DOHH2 (cell line): ENCODE measurements at regions not wholly inside any gene's neighbourhood (a gene's known extent, or its start where the extent isn't known, plus 50 kb on each side); places are given as distances from the start of the nearest gene placed in this dataset.

Experiments used
- H3F3A ChIP-seq: fragments of 200-600 bp; sonication (generic), shearing (Covaris generic); 2 replicates; pipeline ENCODE4 v1.6.0; 2016; ENCODE audit warnings: antibody characterized with exemption, mild to moderate bottlenecking; ENCODE audit not compliant: control insufficient read depth, insufficient read depth
- H3K27ac ChIP-seq: fragments of 200-600 bp; sonication (generic); 2 replicates; pipeline ENCODE4 v1.5.1; 2014; ENCODE audit warnings: low read depth, mild to moderate bottlenecking, low read length, moderate library complexity
- H3K27me3 ChIP-seq: fragments of 200-600 bp; sonication (generic); 2 replicates; pipeline ENCODE4 v1.6.1; 2014; ENCODE audit warnings: mild to moderate bottlenecking, low read length, mixed read lengths; ENCODE audit not compliant: control insufficient read depth
- H3K36me3 ChIP-seq: fragments of 200-600 bp; sonication (generic); 2 replicates; pipeline ENCODE4 v1.6.1; 2014; ENCODE audit warnings: mild to moderate bottlenecking, low read length, moderate library complexity, mixed read lengths; ENCODE audit not compliant: control insufficient read depth
- H3K4me1 ChIP-seq: fragments of 200-600 bp; sonication (generic); 2 replicates; pipeline ENCODE4 v1.6.1; 2014; ENCODE audit warnings: mild to moderate bottlenecking, low read length, mixed read lengths; ENCODE audit not compliant: control insufficient read depth
- H3K4me2 ChIP-seq: fragments of 200-600 bp; sonication (generic); 2 replicates; pipeline ENCODE4 v1.6.0; 2014; ENCODE audit warnings: mild to moderate bottlenecking, low read length, moderate library complexity
- H3K4me3 ChIP-seq: fragments of 200-600 bp; sonication (generic); 2 replicates; pipeline ENCODE4 v1.5.1; 2014; ENCODE audit warnings: mild to moderate bottlenecking, low read length, mixed read lengths
- H3K79me2 ChIP-seq: fragments of 200-600 bp; sonication (generic); 2 replicates; pipeline ENCODE4 v1.6.1; 2014; ENCODE audit warnings: mild to moderate bottlenecking, low read length, mixed read lengths; ENCODE audit not compliant: control insufficient read depth
- H3K9me2 ChIP-seq: fragments of 200-600 bp; sonication (generic); replicated peaks from 2 replicates; pipeline ENCODE4 v1.6.1; 2014; ENCODE audit warnings: mild to moderate bottlenecking, low read length, mixed read lengths; ENCODE audit not compliant: control insufficient read depth
- H3K9me3 ChIP-seq: fragments of 200-600 bp; sonication (generic); 2 replicates; pipeline ENCODE4 v1.6.1; 2014; ENCODE audit warnings: antibody characterized with exemption, low read length, mixed read lengths; ENCODE audit not compliant: control insufficient read depth, insufficient read depth
- H4K20me1 ChIP-seq: fragments of 200-600 bp; sonication (generic); 2 replicates; pipeline ENCODE4 v1.6.0; 2014; ENCODE audit warnings: low read depth, mild to moderate bottlenecking, antibody characterized with exemption, low read length, moderate library complexity; ENCODE audit not compliant: control insufficient read depth, insufficient read depth
- CTCF ChIP-seq: fragments of 200-600 bp; sonication (generic); IDR thresholded peaks from one replicate; pipeline ENCODE4 v1.5.1; 2014; ENCODE audit warnings: antibody characterized with exemption, mild to moderate bottlenecking, low read depth, low read length; ENCODE audit not compliant: poor library complexity, severe bottlenecking
- EZH2phosphoT487 ChIP-seq: fragments of 200-600 bp; sonication (generic); IDR thresholded peaks from 2 replicates; pipeline ENCODE4 v1.6.1; 2017; ENCODE audit warnings: borderline replicate concordance, mild to moderate bottlenecking, antibody characterized with exemption, low read length, moderate library complexity, mixed read lengths

- Histone ChIP-seq H3F3A (no peaks in the 10 kb centered on the region), H4K20me1 (no peaks in the 10 kb centered on the region), H3K27ac (no peak overlapping the region)
Measured at GRCh38 chr11:122339436-122340060, 223.5 kb upstream of the BLID start.

DNA sequence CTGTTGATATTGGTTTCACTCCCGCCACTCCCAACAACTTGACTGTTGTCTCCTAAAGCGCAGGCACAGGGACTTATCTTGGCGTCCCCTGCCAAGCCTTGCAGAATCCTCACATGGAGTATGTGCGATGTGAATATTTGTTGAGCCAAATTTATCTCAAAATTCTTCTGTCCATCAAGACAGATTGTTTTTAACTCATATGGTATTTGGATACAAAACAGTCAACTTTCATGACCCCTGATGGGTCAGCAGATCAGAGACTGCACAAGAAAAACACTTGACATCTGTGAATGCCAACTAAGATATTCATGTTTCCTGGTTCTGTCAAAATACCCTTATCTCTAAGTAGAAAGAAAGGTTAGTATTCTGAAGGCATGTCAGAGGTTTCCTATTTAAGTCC, 221.7 kb upstream of the BLID start:
- Histone ChIP-seq H4K20me1 (no peaks in the 10 kb centered on the region), H3K4me1 (no peaks in the 10 kb centered on the region), H3K9me2 (no peaks in the 10 kb centered on the region), H3K4me3 (no peak overlapping the region), H3F3A (no peaks in the 10 kb centered on the region), H3K79me2 (no peaks in the 10 kb centered on the region), H3K9me3 (no peaks in the 10 kb centered on the region; the same call in 1 of the 2 replicates), H3K4me2 (no peak overlapping the region), H3K36me3 (no peaks in the 10 kb centered on the region), H3K27ac (no peak overlapping the region), H3K27me3 (no peaks in the 10 kb centered on the region)
- TF ChIP-seq EZH2phosphoT487 (no peak), CTCF (no peak)

More at GRCh38 chr11:122339436-122340060, 223.5 kb upstream of the BLID start:
- no peaks in the 10 kb centered on the region for H3K36me3 ChIP-seq
- no peaks in the 10 kb centered on the region for H3K79me2 ChIP-seq
- no peak overlapping the region for H3K4me2 ChIP-seq
- H3K4me3 ChIP-seq: no peak overlapping the region
- H3K4me1 ChIP-seq: no peaks in the 10 kb centered on the region
- H3K27me3 ChIP-seq: no peaks in the 10 kb centered on the region
- peaks cover 3% of the 10 kb centered on the region for H3K9me3 ChIP-seq
- no peak for TF ChIP-seq EZH2phosphoT487
- no peaks in the 10 kb centered on the region for H3K9me2 ChIP-seq

DNA sequence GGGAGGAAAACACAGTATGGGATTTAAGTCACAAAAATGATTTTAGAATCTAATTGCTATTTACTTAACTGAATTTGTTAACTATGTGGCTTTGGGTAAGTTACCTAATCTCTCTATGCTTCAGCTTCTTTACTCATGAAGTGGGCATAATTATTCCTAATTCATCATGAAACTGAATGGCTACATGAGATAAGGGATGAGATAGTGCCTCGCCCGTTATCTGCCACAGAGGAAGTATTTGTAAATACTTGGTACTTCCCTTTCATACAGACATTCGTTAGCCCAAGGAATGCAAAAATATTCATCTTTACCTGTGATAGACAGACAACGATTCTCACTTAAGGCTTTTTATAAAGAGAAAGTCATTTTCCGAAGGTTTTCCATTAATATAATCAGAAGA, 221.2 kb upstream of the BLID start:
- Histone ChIP-seq H3K36me3 (no peaks in the 10 kb centered on the region), H3K79me2 (no peaks in the 10 kb centered on the region), H3K4me2 (no peak overlapping the region), H3K4me3 (no peak overlapping the region), H3K27ac (no peak overlapping the region), H3K4me1 (no peaks in the 10 kb centered on the region), H3F3A (no peaks in the 10 kb centered on the region), H3K9me3 (no peaks in the 10 kb centered on the region; the same call in 1 of the 2 replicates), H3K9me2 (no peaks in the 10 kb centered on the region), H3K27me3 (no peaks in the 10 kb centered on the region), H4K20me1 (no peaks in the 10 kb centered on the region)
- no peak for TF ChIP-seq CTCF
- TF ChIP-seq EZH2phosphoT487: no peak

DNA sequence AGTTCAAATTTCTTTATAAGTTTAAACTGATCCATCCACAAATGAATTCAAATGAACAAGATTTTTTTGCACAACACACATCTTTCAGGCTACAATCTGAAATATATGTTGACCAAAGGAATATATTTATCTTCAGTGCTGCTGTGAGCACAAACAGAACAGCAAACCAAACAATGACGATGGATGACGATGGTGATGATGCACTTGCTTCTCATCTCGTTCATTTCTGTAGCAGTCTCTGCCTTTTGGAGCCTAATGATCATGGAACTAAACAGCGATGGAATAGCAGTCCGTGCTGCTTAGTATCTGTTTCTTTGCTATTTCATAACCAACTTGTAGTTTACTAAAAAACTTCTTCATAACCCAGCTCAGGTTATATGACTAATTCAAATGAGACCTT, 220.7 kb upstream of the BLID start:
- Histone ChIP-seq H3K79me2 (no peaks in the 10 kb centered on the region), H3K27ac (no peak overlapping the region)

More for the DNA sequence above, 220.7 kb upstream of the BLID start:
- TF ChIP-seq EZH2phosphoT487: no peak
- TF ChIP-seq CTCF: no peak
- no peaks in the 10 kb centered on the region for H3F3A ChIP-seq
- no peak overlapping the region for H3K4me2 ChIP-seq
- no peaks in the 10 kb centered on the region for H3K9me2 ChIP-seq
- no peaks in the 10 kb centered on the region for H3K4me1 ChIP-seq
- no peaks in the 10 kb centered on the region for H3K27me3 ChIP-seq
- no peaks in the 10 kb centered on the region for H3K36me3 ChIP-seq
- H3K4me3 ChIP-seq: no peak overlapping the region
- H3K9me3 ChIP-seq: no peaks in the 10 kb centered on the region
- H4K20me1 ChIP-seq: no peaks in the 10 kb centered on the region
